ENCODE measurements at regions not wholly inside any gene's neighbourhood (a gene's known extent, or its start where the extent isn't known, plus 50 kb on each side); places are given as distances from the start of the nearest gene placed in this dataset.

- TF ChIP-seq POLR2A (IDR thresholded peaks at IDR 0.05) (no peak), CTCF (IDR thresholded peaks at IDR 0.05) (no peak), POLR2AphosphoS5 (IDR thresholded peaks at IDR 0.05) (no peak)
Observed at GRCh38 chr12:98402671-98403070, 112.7 kb upstream of the TMPO start.

All from stomach (tissue), 4 donors.